HL-60 (cell line): ENCODE measurements at regions not wholly inside any gene's neighbourhood (a gene's known extent, or its start where the extent isn't known, plus 50 kb on each side); places are given as distances from the start of the nearest gene placed in this dataset.

Experiments
- DNase-seq, 2 experiments: peaks; one replicate each; pipeline ENCODE4 v3.0.0-alpha.2; 2010 to 2020; ENCODE audit warnings: low read depth in 1 of 2, low spot score in 1 of 2
- H3K27ac ChIP-seq: fragments of 250-450 bp; sonication (Bioruptor Pico); replicated peaks from 2 replicates; pipeline ENCODE4 v1.5.1; 2020; ENCODE audit warnings: mild to moderate bottlenecking, moderate library complexity
- H3K27me3 ChIP-seq: fragments of 250-450 bp; sonication (Bioruptor Pico); 2 replicates; pipeline ENCODE4 v1.5.1; 2021; ENCODE audit warnings: mild to moderate bottlenecking, moderate library complexity; ENCODE audit not compliant: insufficient read depth, poor library complexity, severe bottlenecking
- H3K4me3 ChIP-seq: replicated peaks from 2 replicates; pipeline ENCODE4 v1.5.1; 2011; ENCODE audit warnings: mild to moderate bottlenecking, control low read depth, low read length; ENCODE audit not compliant: insufficient read depth
- POLR2AphosphoS5 ChIP-seq: IDR thresholded peaks from 2 replicates; pipeline ENCODE4 v1.6.1; 2012; ENCODE audit warnings: low read depth
- TF ChIP-seq, protein P1 (sequence below): IDR thresholded peaks from 2 replicates; pipeline ENCODE4 v1.6.1; 2012; ENCODE audit warnings: low read depth; ENCODE audit not compliant: insufficient replicate concordance

DNA sequence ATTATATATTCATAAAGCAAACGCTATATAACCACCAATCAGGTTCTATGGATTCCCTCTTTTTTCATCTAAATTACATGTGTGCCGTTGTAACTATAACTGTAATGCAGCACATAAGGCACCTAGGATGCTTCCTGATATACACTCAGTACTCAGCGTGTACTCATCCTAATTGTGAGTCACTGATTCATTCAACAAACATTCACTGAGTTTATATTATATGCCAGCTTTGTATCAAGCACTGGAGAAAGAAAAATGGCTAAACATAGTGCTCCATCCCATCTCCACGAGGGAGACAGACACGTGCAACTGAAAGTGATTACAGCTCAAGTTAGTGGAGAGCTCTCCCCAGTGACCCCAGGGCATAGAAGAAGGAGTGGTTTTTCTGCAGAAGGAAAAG lies 49.9 kb upstream of the SYN3 start:
- DNase-seq: no peak
- H3K27me3 ChIP-seq: no peaks in the 10 kb centered on the region
- TF ChIP-seq, protein P1, sequence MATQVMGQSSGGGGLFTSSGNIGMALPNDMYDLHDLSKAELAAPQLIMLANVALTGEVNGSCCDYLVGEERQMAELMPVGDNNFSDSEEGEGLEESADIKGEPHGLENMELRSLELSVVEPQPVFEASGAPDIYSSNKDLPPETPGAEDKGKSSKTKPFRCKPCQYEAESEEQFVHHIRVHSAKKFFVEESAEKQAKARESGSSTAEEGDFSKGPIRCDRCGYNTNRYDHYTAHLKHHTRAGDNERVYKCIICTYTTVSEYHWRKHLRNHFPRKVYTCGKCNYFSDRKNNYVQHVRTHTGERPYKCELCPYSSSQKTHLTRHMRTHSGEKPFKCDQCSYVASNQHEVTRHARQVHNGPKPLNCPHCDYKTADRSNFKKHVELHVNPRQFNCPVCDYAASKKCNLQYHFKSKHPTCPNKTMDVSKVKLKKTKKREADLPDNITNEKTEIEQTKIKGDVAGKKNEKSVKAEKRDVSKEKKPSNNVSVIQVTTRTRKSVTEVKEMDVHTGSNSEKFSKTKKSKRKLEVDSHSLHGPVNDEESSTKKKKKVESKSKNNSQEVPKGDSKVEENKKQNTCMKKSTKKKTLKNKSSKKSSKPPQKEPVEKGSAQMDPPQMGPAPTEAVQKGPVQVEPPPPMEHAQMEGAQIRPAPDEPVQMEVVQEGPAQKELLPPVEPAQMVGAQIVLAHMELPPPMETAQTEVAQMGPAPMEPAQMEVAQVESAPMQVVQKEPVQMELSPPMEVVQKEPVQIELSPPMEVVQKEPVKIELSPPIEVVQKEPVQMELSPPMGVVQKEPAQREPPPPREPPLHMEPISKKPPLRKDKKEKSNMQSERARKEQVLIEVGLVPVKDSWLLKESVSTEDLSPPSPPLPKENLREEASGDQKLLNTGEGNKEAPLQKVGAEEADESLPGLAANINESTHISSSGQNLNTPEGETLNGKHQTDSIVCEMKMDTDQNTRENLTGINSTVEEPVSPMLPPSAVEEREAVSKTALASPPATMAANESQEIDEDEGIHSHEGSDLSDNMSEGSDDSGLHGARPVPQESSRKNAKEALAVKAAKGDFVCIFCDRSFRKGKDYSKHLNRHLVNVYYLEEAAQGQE: no peak
- no peak for TF ChIP-seq POLR2AphosphoS5
- no peak overlapping the region for H3K4me3 ChIP-seq
- H3K27ac ChIP-seq: no peak overlapping the region
